Activated naive CD8-positive, alpha-beta T cell (primary cell): ENCODE measurements at regions not wholly inside any gene's neighbourhood (a gene's known extent, or its start where the extent isn't known, plus 50 kb on each side); places are given as distances from the start of the nearest gene placed in this dataset.
A peak's percentile ranks its signal among the peaks of the same experiment; 100 is the strongest.

Experiments
- H3K27ac Mint-ChIP-seq: one replicate; pipeline ENCODE4 v1.8.0; 2021; ENCODE audit warnings: mixed read lengths
- H3K27me3 Mint-ChIP-seq: one replicate; pipeline ENCODE4 v1.8.0; 2021; ENCODE audit warnings: mixed read lengths
- H3K36me3 Mint-ChIP-seq: one replicate; pipeline ENCODE4 v1.8.0; 2021; ENCODE audit warnings: mixed read lengths
- H3K4me1 Mint-ChIP-seq: one replicate; pipeline ENCODE4 v1.8.0; 2021; ENCODE audit warnings: low read depth, mixed read lengths
- H3K4me3 Mint-ChIP-seq: one replicate; pipeline ENCODE4 v1.8.0; 2021; ENCODE audit warnings: mild to moderate bottlenecking, mixed read lengths
- H3K9me3 Mint-ChIP-seq: one replicate; pipeline ENCODE4 v1.8.0; 2021; ENCODE audit warnings: low read depth, mixed read lengths

DNA sequence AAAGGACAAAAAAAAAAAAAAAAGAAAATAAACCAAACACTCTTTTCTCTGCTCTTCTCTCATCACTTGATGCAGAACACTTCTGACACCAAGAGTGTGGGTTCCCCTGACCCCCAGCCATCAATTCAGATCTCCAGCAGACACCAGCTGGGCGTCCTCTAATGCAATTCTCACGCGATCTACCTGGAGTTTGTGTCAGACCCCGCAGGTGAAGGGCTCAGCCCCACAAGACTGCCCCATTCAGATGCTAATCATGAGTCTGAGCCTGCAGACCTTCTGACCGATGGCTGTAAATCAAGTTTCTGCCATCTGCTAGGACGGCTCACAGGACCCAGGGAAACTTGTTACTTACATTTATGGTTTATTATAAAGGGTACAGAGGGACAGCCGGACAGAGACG, 133.6 kb upstream of the C1orf174 start:
- H3K4me1 Mint-ChIP-seq: no peaks in the 10 kb centered on the region
- no peak overlapping the region for H3K4me3 Mint-ChIP-seq
- peaks cover 12% of the 10 kb centered on the region for H3K27me3 Mint-ChIP-seq
- H3K36me3 Mint-ChIP-seq: peaks cover 2% of the 10 kb centered on the region
- no peak overlapping the region for H3K27ac Mint-ChIP-seq
- peaks cover 8% of the 10 kb centered on the region for H3K9me3 Mint-ChIP-seq

DNA sequence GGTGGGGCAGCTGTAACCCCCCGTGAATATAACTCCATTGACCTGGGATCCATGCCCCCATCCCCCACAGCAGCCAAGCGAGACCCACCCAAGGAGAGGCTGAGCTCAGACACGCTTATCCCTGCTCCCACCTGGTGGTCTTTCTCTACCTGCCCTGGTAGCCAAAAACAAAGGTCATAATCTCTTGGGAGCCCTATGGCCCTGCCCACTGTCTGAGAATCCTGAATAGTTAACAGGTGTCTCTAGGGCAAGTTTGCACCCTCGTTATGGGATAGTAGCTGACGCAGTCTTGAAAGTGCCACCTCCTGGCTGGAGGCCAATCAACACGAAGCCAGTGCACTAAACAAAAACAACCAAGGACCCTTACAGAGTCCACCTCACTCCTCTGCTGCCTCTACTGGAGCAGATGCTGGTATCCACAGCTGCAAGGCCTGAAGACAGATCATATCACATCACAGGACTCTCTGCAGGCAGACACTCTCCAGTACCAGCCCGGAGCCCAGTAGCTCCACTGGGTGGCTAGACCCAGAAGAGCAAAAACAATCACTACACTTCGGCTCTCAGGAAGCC, 134.3 kb upstream of the C1orf174 start:
- Mint-ChIP-seq H3K4me3 (no peak overlapping the region), H3K4me1 (no peaks in the 10 kb centered on the region), H3K27me3 (peaks cover 12% of the 10 kb centered on the region), H3K36me3 (peaks cover 2% of the 10 kb centered on the region), H3K27ac (no peak overlapping the region), H3K9me3 (peaks cover 8% of the 10 kb centered on the region)

DNA sequence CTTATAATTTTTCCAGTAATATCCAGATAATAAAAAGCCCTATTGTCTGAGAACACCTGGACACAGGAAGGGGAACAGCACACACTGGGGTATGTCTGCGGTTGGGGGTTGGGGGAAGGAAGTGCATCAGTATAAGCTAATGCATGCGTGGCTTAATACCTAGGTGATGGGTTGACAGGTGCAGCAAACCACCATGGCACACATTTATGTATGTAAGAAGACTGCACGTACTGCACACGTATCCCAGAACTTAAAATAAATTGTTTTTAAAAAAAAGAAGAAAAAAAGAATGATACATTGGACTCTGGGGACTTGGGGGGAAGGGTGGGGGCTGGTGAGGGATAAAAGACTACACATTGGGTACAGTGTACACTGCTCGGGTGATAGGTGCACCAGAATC, 144.9 kb upstream of the C1orf174 start:
- Mint-ChIP-seq H3K4me1 (peaks cover 42% of the 10 kb centered on the region), H3K9me3 (no peaks in the 10 kb centered on the region), H3K27ac (no peak overlapping the region), H3K27me3 (no peaks in the 10 kb centered on the region), H3K4me3 (no peak overlapping the region), H3K36me3 (no peaks in the 10 kb centered on the region)

DNA sequence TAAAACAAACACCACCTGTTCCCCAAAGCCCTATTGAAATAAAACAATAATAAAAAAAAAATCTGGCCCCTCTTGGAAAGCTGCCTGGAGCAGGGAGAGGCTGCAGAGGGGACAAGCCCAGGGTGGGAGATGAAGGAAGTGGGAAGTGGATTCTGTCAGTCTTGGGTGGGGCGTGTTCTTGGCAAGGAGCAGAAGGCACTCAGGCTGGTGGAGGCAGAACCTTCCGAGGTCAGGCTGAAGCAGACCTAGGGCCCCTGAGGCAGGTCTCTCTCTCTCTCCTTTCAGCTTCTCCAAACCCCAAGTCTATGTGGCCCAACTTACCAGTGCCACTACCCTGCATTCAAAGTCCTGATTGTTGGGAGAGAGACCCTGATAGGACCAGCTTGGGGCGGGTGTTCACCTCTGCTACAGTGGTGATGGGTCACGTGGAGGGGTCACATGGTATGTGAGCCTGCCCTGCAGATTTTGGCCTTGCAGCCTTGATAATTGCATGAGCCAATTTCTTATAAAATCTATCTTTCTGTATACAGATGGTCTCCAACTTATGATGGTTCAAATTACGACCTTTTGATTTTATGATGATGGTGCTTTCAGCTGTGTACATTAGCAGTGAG, 145.4 kb upstream of the C1orf174 start:
- no peaks in the 10 kb centered on the region for H3K36me3 Mint-ChIP-seq
- no peaks in the 10 kb centered on the region for H3K9me3 Mint-ChIP-seq
- H3K27ac Mint-ChIP-seq: no peak overlapping the region
- no peak overlapping the region for H3K4me3 Mint-ChIP-seq
- H3K27me3 Mint-ChIP-seq: no peaks in the 10 kb centered on the region
- H3K4me1 Mint-ChIP-seq: peaks cover 40% of the 10 kb centered on the region

DNA sequence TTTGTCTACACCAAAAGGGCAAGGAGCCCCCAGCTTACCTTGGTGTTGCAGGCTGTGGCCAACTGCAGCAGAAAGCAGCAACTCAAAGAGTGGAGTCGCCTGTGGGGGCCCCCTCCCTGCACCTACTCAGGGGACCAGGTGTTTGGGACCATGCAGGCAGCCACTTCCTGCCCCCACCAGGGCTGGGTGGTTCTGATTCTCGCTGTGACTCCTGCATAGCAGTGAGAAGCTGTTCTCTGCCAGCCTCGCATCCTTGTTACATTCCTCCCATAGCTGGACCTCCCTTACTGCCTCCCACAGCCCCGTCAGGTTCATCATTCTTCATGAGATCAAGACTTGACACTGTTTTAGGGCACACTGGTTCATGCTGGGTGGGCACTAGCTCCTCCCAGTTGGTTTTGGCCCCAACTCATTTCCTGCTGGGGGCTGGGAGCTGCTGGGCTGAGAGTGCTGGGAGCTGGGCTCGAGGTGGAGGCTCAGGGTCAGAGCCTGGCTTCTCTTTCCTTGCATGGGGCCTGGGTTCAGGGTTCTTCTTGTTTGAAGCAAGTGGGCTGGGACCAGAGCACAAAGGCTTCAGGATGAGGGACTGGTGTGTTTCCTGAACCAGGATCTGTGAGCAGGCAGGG, 146.9 kb upstream of the C1orf174 start:
- Mint-ChIP-seq H3K4me3 (peak overlapping the region; percentile 20), H3K27ac (no peak overlapping the region), H3K27me3 (no peaks in the 10 kb centered on the region), H3K36me3 (no peaks in the 10 kb centered on the region), H3K9me3 (no peaks in the 10 kb centered on the region), H3K4me1 (peaks cover 31% of the 10 kb centered on the region)

DNA sequence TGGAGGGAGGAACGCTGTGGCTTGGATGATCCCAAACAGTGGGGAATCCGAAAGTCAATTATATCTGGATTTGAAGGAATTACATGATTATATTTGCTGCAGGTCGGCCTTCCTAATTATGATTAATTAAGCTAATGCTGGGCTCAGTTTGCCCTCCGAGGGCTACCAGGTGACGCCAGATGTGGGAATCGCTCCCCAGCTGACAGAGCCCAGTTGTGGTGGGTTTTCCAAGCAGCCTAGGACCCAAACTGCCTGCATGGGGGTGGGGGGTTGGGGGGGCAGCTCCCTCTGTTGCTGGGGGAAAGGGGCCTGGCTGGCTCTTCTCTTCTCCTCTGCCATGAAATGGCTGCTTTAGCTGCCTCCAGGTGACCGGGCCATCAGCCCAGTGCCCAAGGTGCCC, 147.6 kb upstream of the C1orf174 start:
- Mint-ChIP-seq H3K4me3 (no peak overlapping the region), H3K27ac (no peak overlapping the region), H3K27me3 (no peaks in the 10 kb centered on the region), H3K36me3 (no peaks in the 10 kb centered on the region), H3K4me1 (peaks cover 29% of the 10 kb centered on the region), H3K9me3 (no peaks in the 10 kb centered on the region)

DNA sequence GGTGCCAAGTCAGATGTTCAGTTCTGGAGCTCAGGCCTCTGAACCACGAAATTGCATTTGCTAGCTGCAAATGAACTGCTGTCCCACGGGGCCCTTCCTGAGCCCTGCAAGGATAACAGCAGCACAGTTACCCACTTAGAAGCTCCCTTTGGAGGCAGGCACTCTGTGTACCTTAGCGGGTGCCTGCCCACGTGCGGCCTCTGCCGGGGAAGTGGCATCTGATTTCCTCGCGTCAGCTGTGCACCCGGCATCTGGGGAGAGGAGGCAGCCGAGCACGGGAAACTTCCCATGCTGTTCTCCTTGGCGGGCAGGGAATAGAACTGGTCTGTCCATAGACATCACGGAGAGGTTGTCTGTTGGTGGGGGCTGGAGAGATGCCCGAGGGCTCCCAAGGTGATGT, 148.0 kb upstream of the C1orf174 start:
- no peak overlapping the region for H3K4me3 Mint-ChIP-seq
- H3K9me3 Mint-ChIP-seq: no peaks in the 10 kb centered on the region
- no peaks in the 10 kb centered on the region for H3K36me3 Mint-ChIP-seq
- H3K27ac Mint-ChIP-seq: no peak overlapping the region
- H3K27me3 Mint-ChIP-seq: peaks cover 1% of the 10 kb centered on the region
- H3K4me1 Mint-ChIP-seq: peaks cover 29% of the 10 kb centered on the region

DNA sequence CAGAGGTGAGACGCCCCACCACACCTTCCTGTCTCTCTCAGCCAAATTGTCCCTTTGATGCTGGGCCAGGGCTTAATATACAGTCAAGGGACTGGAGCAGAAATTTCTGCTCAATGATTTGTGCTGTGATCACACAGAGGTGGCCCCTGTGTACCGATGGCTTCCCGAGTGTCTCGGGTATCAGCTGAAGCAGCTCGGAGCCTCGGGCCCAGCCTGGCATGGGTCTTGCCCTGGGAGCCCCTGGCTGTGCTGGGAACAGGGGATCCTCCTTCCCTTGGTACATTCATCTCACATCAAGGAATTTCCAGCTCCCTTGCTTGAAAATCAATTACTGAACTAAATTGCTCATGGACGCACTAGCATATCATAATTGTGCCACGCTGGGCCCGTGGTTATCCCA, 148.8 kb upstream of the C1orf174 start:
- Mint-ChIP-seq H3K4me3 (no peak overlapping the region), H3K4me1 (peaks cover 29% of the 10 kb centered on the region), H3K9me3 (no peaks in the 10 kb centered on the region), H3K27me3 (peaks cover 1% of the 10 kb centered on the region), H3K27ac (no peak overlapping the region), H3K36me3 (no peaks in the 10 kb centered on the region)

DNA sequence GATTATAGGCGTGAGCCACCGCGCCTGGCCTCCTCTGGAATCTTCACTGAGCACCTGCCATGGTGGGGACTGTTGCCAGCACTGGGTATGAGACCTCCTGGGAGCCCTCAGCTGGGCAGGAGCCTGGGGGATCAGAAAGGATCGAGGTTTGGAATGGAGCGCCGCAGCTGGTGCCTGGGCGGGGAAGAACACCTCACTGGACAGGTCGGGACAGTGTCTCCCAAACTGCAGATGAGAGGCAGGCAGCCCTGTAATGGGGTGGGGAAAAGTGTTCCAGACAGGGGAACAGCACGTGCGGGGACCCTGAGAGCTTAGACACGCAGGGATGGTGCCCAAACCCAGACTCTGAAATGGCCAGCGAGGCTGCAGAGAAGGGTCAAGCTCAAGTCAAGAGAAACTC, 150.9 kb upstream of the C1orf174 start:
- peaks cover 1% of the 10 kb centered on the region for H3K27me3 Mint-ChIP-seq
- H3K27ac Mint-ChIP-seq: no peak overlapping the region
- H3K4me1 Mint-ChIP-seq: peaks cover 22% of the 10 kb centered on the region
- H3K9me3 Mint-ChIP-seq: no peaks in the 10 kb centered on the region
- H3K36me3 Mint-ChIP-seq: no peaks in the 10 kb centered on the region
- no peak overlapping the region for H3K4me3 Mint-ChIP-seq

DNA sequence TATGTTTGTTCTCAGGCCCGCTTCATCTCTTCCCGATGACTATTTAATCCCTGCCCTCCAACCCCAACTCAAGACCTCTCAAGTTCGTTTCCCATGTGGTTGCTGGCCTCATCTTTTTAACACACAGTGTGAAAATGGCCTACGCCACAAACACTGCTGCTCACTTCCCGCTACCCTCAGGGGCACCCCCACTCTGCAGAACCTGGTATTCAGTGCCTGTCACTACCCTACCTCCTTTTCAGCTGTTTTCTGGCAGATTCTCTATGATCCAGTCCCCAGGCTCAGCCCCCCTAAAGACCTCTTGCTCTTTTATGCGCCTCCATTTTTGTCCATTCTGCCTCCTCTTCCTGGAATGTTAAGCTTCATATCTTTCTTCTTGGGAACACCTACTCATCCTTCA, 152.6 kb upstream of the C1orf174 start:
- Mint-ChIP-seq H3K36me3 (no peaks in the 10 kb centered on the region), H3K4me1 (peaks cover 7% of the 10 kb centered on the region), H3K27me3 (peaks cover 1% of the 10 kb centered on the region), H3K27ac (no peak overlapping the region), H3K4me3 (no peak overlapping the region), H3K9me3 (no peaks in the 10 kb centered on the region)

DNA sequence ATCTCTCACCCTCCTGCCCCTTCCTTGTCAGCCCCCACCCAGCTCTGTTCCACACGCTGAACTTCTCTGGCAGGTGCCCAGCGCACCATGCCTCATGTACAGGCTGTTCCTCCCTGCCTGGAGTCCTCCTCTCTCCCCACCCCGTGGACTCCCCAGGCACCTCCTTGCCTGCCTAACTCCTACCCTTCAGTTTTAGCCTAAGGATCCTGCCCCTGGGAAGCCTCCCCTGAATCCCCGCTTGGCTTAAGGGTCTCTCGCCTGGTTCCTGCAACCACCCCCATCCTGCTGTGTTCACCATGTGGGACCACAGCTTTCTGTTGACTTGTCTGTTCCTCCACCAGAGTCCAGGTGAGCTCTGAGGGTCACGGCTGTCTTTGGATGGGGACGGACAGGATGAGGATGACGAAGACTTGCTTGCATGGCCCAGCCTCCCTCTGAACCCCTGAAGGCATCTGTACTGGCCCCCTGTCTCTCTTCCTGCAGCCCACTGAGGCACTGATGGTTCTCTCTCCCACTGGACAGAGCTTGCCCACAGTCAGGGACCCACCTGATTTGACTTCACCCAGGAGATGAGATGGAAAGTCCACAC, 153.2 kb upstream of the C1orf174 start:
- no peaks in the 10 kb centered on the region for H3K36me3 Mint-ChIP-seq
- H3K4me3 Mint-ChIP-seq: no peak overlapping the region
- H3K27ac Mint-ChIP-seq: no peak overlapping the region
- H3K27me3 Mint-ChIP-seq: peaks cover 1% of the 10 kb centered on the region
- no peaks in the 10 kb centered on the region for H3K9me3 Mint-ChIP-seq
- H3K4me1 Mint-ChIP-seq: peaks cover 4% of the 10 kb centered on the region

DNA sequence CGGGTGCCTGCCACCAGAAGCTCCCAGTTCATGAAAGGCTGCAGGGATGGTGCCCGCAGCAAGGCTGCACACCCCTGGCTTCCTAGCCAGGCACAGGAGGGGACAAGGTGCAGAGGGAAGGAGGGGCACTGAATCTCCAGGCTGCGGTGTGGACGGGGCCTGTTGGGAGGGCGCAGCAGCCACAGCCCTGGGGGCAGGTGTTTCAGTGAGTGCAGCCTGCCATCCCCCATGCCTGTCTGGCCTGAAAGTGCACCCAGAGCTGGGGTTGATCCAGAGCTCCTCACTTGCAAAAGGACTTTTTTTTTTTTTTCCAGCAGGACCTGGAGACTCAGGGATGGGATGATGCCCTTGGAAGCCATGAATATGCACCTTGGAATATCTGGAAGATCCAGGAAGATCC, 153.7 kb upstream of the C1orf174 start:
- H3K36me3 Mint-ChIP-seq: no peaks in the 10 kb centered on the region
- H3K27ac Mint-ChIP-seq: no peak overlapping the region
- no peaks in the 10 kb centered on the region for H3K9me3 Mint-ChIP-seq
- H3K4me3 Mint-ChIP-seq: no peak overlapping the region
- H3K4me1 Mint-ChIP-seq: peaks cover under 1% of the 10 kb centered on the region
- peaks cover 1% of the 10 kb centered on the region for H3K27me3 Mint-ChIP-seq

DNA sequence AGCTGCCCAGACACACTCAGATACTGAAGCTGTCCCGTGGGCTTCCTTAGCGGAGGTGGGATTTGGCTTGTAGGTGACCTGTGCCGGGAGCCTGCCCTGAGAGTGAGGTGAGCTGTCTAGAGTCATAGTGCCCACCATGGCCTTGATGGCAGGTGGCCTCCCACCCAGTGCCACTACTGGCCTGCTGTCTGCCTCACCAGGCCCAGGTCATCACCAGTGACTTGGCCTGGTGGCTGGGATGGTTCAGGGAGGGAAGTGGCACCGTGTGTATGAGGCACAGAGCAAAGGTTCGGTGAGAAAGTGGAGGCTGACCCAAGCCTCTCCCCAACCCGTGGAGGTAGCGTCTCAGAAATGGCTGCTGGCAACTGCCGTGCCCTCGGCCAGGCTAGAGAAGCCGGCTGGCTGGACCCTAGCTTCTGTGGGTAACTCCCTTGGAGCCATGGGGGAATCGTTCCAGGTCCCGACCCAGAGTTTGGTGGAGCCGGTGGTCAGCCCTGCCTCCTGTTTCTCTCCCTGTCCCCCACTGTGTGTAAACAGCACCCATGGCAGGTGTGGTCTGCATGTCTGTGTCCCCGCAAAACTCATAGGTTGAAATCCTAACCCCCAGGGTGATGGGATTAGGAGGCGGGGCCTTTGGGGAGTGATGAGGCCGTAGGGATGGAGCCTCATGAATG, 155.4 kb upstream of the C1orf174 start:
- Mint-ChIP-seq H3K27me3 (peaks cover 1% of the 10 kb centered on the region), H3K27ac (no peak overlapping the region), H3K36me3 (no peaks in the 10 kb centered on the region), H3K9me3 (no peaks in the 10 kb centered on the region), H3K4me3 (no peak overlapping the region), H3K4me1 (no peaks in the 10 kb centered on the region)

DNA sequence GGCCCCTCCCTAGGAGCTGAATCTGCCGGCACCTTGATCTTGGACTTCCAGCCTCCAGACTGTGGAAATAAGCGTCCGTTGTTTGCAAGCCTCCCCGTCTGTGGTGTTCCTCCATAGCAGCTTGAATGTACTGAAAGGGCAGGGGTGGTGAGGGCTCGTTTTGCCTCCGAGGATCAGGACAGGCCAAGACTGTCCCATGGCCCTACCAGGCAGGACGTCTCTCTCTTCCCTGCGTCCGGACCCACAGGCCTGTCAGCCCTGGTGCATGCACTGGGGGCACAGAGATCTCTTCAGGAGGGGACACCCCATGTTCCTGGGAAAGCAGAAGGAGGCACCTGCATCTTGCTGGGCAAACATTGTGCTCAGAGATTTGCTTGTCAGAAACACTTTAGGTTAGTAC, 156.3 kb upstream of the C1orf174 start:
- Mint-ChIP-seq H3K36me3 (no peaks in the 10 kb centered on the region), H3K4me1 (no peaks in the 10 kb centered on the region), H3K4me3 (no peak overlapping the region), H3K27me3 (peaks cover 1% of the 10 kb centered on the region), H3K9me3 (no peaks in the 10 kb centered on the region), H3K27ac (no peak overlapping the region)

DNA sequence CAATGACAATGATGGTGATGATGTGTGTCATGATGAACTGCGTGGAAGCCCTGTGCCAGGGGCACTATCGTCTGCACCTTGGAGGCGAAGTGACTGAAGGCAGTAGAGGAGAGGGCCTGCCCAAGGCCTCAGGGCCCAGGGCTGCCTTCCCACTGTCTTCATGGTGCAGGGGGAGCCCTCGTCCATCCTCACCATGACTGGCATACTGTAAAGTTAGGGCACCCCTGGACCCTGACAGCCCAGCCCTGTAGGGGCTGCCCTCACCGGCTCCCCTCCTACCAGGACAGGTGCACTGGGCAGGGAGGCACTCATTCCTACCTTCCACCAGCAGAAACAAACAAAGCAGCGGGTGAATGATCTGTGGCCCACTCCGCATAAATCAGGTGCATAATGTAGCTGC, 156.9 kb upstream of the C1orf174 start:
- Mint-ChIP-seq H3K36me3 (no peaks in the 10 kb centered on the region), H3K4me3 (no peak overlapping the region), H3K4me1 (no peaks in the 10 kb centered on the region), H3K9me3 (no peaks in the 10 kb centered on the region), H3K27me3 (peaks cover 1% of the 10 kb centered on the region), H3K27ac (no peak overlapping the region)
